ENCODE measurements at regions not wholly inside any gene's neighbourhood (a gene's known extent, or its start where the extent isn't known, plus 50 kb on each side); places are given as distances from the start of the nearest gene placed in this dataset.
"Not testable (repeated sequence)": the region's sequence is repeated elsewhere in the genome, so short reads cannot be mapped to it uniquely, and the experiment has no call there.

- no peaks in the 10 kb centered on the region for H3K36me3 ChIP-seq
- DNase-seq: no peak
- H3K27ac ChIP-seq: no peak overlapping the region
- TF ChIP-seq EP300 (IDR thresholded peaks at IDR 0.05): no peak
- TF ChIP-seq CTCF (IDR thresholded peaks at IDR 0.05): no peak
- no peaks in the 10 kb centered on the region for H3K27me3 ChIP-seq
- 11 to 52% methylated on average over 4 of the region's 4 CpGs for WGBS, 2 donors
- no peak overlapping the region for H3K4me3 ChIP-seq
- no peaks in the 10 kb centered on the region for H3K4me1 ChIP-seq
- H3K9me3 ChIP-seq: no peaks in the 10 kb centered on the region
- intact Hi-C loops (cut with DNase I): loop anchor here (2.0 kb wide), 1 partner anchor 493 kb away; no protein-coding TSS in a partner anchor
These were observed 254.8 kb downstream of the RNF152 start for GRCh38 chr18:61637905-61638595.

DNA sequence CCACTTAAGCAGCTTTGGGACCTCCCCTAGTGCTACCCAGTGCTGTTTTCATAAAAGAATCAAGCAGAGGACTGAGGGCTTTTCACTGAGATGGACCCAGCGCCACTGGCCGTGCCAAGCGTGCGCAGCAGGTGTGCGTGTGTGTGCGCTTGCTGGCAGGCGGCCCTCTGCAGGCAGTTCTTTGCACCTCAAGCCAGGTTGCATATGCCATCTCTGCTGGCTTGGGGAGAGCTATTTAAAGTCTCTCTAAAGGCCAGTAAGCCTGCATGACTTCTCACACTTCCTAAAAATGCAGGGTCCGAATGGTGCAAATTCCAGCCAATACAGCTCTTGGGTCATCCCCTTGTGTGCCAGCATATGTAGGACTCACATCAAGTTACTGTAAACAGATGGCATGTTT lies 255.5 kb downstream of the RNF152 start:
- TF ChIP-seq POLR2AphosphoS5 (IDR thresholded peaks at IDR 0.05): no peak
- TF ChIP-seq CTCF (IDR thresholded peaks at IDR 0.05): no peak
- TF ChIP-seq EP300 (IDR thresholded peaks at IDR 0.05): no peak
- no peak for TF ChIP-seq POLR2A (IDR thresholded peaks at IDR 0.05)
- Histone ChIP-seq H3K27ac (no peak overlapping the region), H3K9me3 (no peaks in the 10 kb centered on the region), H3K4me3 (no peak overlapping the region), H3K27me3 (no peaks in the 10 kb centered on the region), H3K36me3 (no peaks in the 10 kb centered on the region), H3K4me1 (no peaks in the 10 kb centered on the region)
- DNase-seq: no peak
- WGBS, 2 donors: 17 to 78% methylated on average over 8 of the region's 8 CpGs
- intact Hi-C loops (cut with DNase I): loop anchor here (2.0 kb wide), 1 partner anchor 493 kb away; no protein-coding TSS in a partner anchor

DNA sequence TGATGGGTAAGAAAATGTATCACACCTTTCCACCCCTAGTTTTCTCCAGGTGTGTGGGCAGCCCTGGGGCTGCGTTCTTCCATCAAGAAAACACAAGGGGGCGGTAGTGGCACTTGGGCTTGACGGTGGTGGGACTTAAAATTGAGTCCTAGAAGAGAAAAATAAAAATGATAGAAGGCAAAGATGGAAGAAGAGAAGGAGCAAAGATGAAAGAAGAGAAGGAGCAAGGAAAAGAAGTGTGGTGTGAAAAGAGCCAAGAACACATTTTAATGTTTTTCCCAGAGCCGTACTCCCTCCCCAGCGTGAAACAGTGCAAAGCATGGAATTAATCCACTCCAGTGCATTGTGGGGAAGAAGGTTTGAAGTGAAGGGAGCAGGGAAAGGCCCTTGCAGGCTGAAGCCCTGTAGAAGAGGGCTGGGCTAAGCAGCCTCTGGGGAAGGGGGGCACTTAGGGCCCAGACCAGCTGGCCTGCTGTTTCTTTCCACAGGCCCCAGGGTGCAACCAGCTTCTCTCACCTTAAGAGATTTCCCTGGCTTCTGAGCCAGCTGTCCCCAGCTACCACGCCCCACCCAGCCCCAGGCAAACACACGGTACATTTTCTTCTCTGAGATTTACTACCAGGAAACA lies 256.8 kb downstream of the RNF152 start:
- Histone ChIP-seq H3K4me3 (no peak overlapping the region), H3K9me3 (no peaks in the 10 kb centered on the region), H3K4me1 (no peaks in the 10 kb centered on the region), H3K27me3 (no peaks in the 10 kb centered on the region), H3K36me3 (no peaks in the 10 kb centered on the region), H3K27ac (peak overlapping the region in 1 of 4 donors; percentile 15)
- no peak for TF ChIP-seq POLR2AphosphoS5 (IDR thresholded peaks at IDR 0.05)
- TF ChIP-seq CTCF (IDR thresholded peaks at IDR 0.05): peak; percentile 36 to 79 (median 74)
- no peak for TF ChIP-seq EP300 (IDR thresholded peaks at IDR 0.05)
- 7 to 24% methylated on average over 7 of the region's 7 CpGs for WGBS, 2 donors
- DNase-seq: peak; percentile 68
- intact Hi-C loops (cut with DNase I): loop anchor here (2.0 kb wide), 2 partner anchors 259 to 495 kb away; no protein-coding TSS in a partner anchor

- TF ChIP-seq POLR2A (IDR thresholded peaks at IDR 0.05) (no peak), CTCF (IDR thresholded peaks at IDR 0.05) (no peak), EP300 (IDR thresholded peaks at IDR 0.05) (no peak), POLR2AphosphoS5 (IDR thresholded peaks at IDR 0.05) (no peak)
- Histone ChIP-seq H3K36me3 (no peaks in the 10 kb centered on the region), H3K27me3 (no peaks in the 10 kb centered on the region), H3K4me3 (no peak overlapping the region), H3K27ac (no peak overlapping the region), H3K4me1 (no peaks in the 10 kb centered on the region), H3K9me3 (no peaks in the 10 kb centered on the region)
- intact Hi-C loops (cut with DNase I): no loop called here
- no peak for DNase-seq
- 48 to 57% methylated on average over 3 of the region's 3 CpGs for WGBS, 2 donors
These were observed 264.7 kb downstream of the RNF152 start for GRCh38 chr18:61628085-61628484.

DNA sequence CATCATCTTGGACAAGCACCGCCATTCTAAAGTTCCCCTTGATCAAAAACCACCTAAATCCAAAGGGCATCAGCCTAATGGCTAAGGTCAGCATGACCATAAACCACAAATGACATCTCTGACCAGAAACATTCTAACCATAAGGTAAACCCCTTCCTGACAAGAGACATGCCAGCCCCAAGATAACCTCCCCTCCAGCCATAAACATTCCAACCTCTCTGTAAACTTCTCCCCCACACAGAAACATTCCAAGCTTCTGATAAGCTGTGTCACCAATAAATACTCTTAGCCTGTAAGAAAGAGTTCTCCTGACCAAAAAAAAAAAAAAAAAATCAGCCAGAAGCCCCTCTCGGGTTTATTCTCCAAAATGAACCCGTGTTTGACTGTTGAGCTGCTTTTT lies 268.2 kb downstream of the RNF152 start:
- 88 to 89% methylated on average over 3 of the region's 3 CpGs for WGBS, 2 donors
- H3K4me3 ChIP-seq; intact Hi-C loops (cut with DNase I); DNase-seq; H3K27me3 ChIP-seq; H3K9me3 ChIP-seq; H3K36me3 ChIP-seq; H3K4me1 ChIP-seq; H3K27ac ChIP-seq: not testable (repeated sequence)
